ENCODE measurements at regions not wholly inside any gene's neighbourhood (a gene's known extent, or its start where the extent isn't known, plus 50 kb on each side); places are given as distances from the start of the nearest gene placed in this dataset.

- Histone ChIP-seq H3K79me1 (ENCODE audit: insufficient read depth, low read depth, low read length, poor library complexity, severe bottlenecking) (no peaks in the 10 kb centered on the region), H2AFZ (ENCODE audit: low read length) (no peak overlapping the region), H3K4me1 (ENCODE audit: insufficient read depth, low read length) (no peaks in the 10 kb centered on the region), H2BK20ac (ENCODE audit: low read depth, low read length, poor library complexity, severe bottlenecking) (no peak overlapping the region), H2BK15ac (ENCODE audit: low read depth, low read length) (no peak overlapping the region), H2BK12ac (ENCODE audit: insufficient read length, low read depth, low read length) (no peak overlapping the region), H3K27me3 (ENCODE audit: insufficient read depth, low read length) (no peaks in the 10 kb centered on the region), H2BK120ac (ENCODE audit: low read depth, low read length, poor library complexity, severe bottlenecking) (no peak overlapping the region), H3K9me3 (ENCODE audit: control insufficient read depth, low read depth, low read length) (no peaks in the 10 kb centered on the region), H3K23me2 (ENCODE audit: insufficient read length, low read depth, low read length, poor library complexity, severe bottlenecking) (no peaks in the 10 kb centered on the region), H3K56ac (ENCODE audit: insufficient read length, low read depth, low read length) (no peak overlapping the region), H3K4ac (ENCODE audit: low read depth, low read length) (no peak overlapping the region), H3T11ph (ENCODE audit: low read length) (no peak overlapping the region), H4K91ac (ENCODE audit: insufficient read length, low read depth, low read length) (no peak overlapping the region), H2AK5ac (ENCODE audit: insufficient read length, low read length) (no peak overlapping the region), H3K23ac (ENCODE audit: insufficient read length, low read depth, low read length) (no peak overlapping the region), H3K18ac (ENCODE audit: insufficient read length, low read depth, low read length) (no peak overlapping the region), H3K14ac (ENCODE audit: insufficient read depth, low read length) (no peak overlapping the region), H2BK5ac (ENCODE audit: insufficient read length, low read length) (no peak overlapping the region), H3K27ac (ENCODE audit: insufficient read length, low read depth, low read length) (no peak overlapping the region), H3K79me2 (ENCODE audit: insufficient read depth, low read length) (no peaks in the 10 kb centered on the region), H3K9ac (ENCODE audit: extremely low read depth, insufficient read length, low read length) (no peak overlapping the region), H4K8ac (replicated peaks; ENCODE audit: insufficient read length, low read depth, low read length) (no peak overlapping the region), H3K4me2 (ENCODE audit: insufficient read depth, insufficient read length, low read length) (no peak overlapping the region), H4K20me1 (ENCODE audit: control insufficient read depth, insufficient read depth, insufficient read length) (no peaks in the 10 kb centered on the region), H4K5ac (ENCODE audit: insufficient read length, low read depth, low read length) (no peak overlapping the region)
- DNase-seq: no peak
- TF ChIP-seq CTCF (conservative IDR thresholded peaks at IDR 0.05): no peak
- WGBS (ENCODE audit: extremely low coverage, insufficient read length, low lambda C conversion rate): no CpG with 5 or more reads among the region's 6 CpGs
- Mint-ChIP-seq H3K4me3 (no peak overlapping the region), H3K4me1 (0 out of 4 replicates have a peak, but pooled peaks cover 0 to 4% of the 10 kb centered on the region in 2 experiments), H3K36me3 (ENCODE audit: insufficient read depth in 1 of 3, low read depth in 3 of 3) (no peaks in the 10 kb centered on the region), H3K27me3 (ENCODE audit: low read depth) (no peaks in the 10 kb centered on the region), H3K27ac (no peak overlapping the region), H3K9me3 (peaks cover 0 to 2% of the 10 kb centered on the region in 2 experiments; a peak in 2 of 5 replicates)
These were observed 173.4 kb upstream of the RGS18 start for GRCh38 chr1:191984856-191985255.
